Right atrium auricular region (tissue), 2 donors: ENCODE measurements at regions not wholly inside any gene's neighbourhood (a gene's known extent, or its start where the extent isn't known, plus 50 kb on each side); places are given as distances from the start of the nearest gene placed in this dataset.

Experiments used
- DNase-seq: peaks from one replicate; pipeline ENCODE4 v3.0.0-alpha.2; 2019; ENCODE audit warnings: low spot score
- H3K27ac ChIP-seq, 2 donors: fragments of 200-600 bp; sonication (generic); 1 replicate in 1 of 2; 2 replicates in 1 of 2; pipeline ENCODE4 v1.5.1; 2016 to 2019
- H3K27me3 ChIP-seq, 2 donors: fragments of 200-600 bp; sonication (generic); one replicate each; pipeline versions ENCODE4 v1.5.1 to v1.6.0; 2017 to 2019
- H3K36me3 ChIP-seq: fragments of 200-600 bp; sonication (generic); one replicate; pipeline ENCODE4 v1.5.1; 2016
- H3K4me1 ChIP-seq, 2 donors: fragments of 200-600 bp; sonication (generic); one replicate each; pipeline versions ENCODE4 v1.5.1 to v1.6.0; 2017 to 2019
- H3K4me3 ChIP-seq, 2 donors: fragments of 200-600 bp; sonication (generic); 1 replicate in 1 of 2; 2 replicates in 1 of 2; pipeline ENCODE4 v1.5.1; 2017 to 2019; ENCODE audit warnings: mild to moderate bottlenecking in 1 of 2, moderate library complexity in 1 of 2
- H3K9me3 ChIP-seq, 2 donors: fragments of 200-600 bp; sonication (generic); one replicate each; pipeline ENCODE4 v1.5.1; 2019
- CTCF ChIP-seq, 2 donors: fragments of 200-600 bp; sonication (generic); IDR thresholded peaks; one replicate each; pipeline ENCODE4 v1.5.1; 2019; ENCODE audit warnings: antibody characterized with exemption in 2 of 2

DNA sequence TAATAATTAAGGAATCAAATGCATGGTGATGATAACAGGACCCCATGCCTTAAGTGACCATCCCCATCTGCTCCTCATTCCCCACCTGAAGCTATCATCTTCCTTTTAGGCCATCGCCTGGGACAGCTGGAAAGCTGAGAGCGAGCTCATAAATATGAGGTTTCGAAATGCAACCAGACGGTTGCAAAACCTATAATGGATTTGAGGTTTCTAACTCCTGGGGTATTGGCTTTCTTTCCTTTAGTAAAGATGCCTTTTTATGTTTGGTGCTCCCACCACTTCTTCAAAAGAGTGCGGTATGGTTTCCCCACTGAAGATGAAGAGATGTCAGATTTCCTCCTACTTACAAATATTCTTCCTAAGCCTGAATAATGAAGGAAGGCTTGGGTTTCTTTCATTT, 1589.5 kb upstream of the PIK3C3 start:
- Histone ChIP-seq H3K27me3 (no peaks in the 10 kb centered on the region), H3K9me3 (no peaks in the 10 kb centered on the region), H3K4me3 (no peak overlapping the region), H3K4me1 (no peaks in the 10 kb centered on the region), H3K27ac (no peak overlapping the region), H3K36me3 (no peaks in the 10 kb centered on the region)
- no peak for TF ChIP-seq CTCF (IDR thresholded peaks at IDR 0.05)
- no peak for DNase-seq

DNA sequence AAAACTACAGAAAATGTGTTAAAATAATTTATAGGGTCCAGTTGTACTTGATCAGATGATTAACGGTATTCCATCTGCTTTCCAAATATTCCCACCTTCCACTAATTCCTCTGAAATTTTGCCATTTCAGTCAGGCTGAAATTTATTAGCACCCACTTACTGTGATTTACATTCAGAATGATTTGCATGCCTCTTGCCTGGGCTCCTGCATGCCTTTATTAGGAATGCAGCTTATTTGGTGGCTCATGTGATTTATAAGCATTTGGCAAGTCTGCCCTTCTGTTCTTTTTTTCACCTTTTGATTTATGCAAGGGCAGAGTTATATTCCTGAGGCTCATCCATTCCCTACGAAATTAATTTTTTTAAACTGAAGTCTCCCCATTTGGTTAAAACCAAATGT, 1594.5 kb upstream of the PIK3C3 start:
- no peak for DNase-seq
- H3K27me3 ChIP-seq: no peaks in the 10 kb centered on the region
- no peaks in the 10 kb centered on the region for H3K9me3 ChIP-seq
- no peak overlapping the region for H3K27ac ChIP-seq
- no peaks in the 10 kb centered on the region for H3K36me3 ChIP-seq
- no peaks in the 10 kb centered on the region for H3K4me1 ChIP-seq
- no peak overlapping the region for H3K4me3 ChIP-seq
- TF ChIP-seq CTCF (IDR thresholded peaks at IDR 0.05): no peak

- Histone ChIP-seq H3K4me1 (no peaks in the 10 kb centered on the region), H3K27ac (no peak overlapping the region), H3K9me3 (no peaks in the 10 kb centered on the region), H3K36me3 (no peaks in the 10 kb centered on the region), H3K27me3 (no peaks in the 10 kb centered on the region), H3K4me3 (no peak overlapping the region)
- TF ChIP-seq CTCF (IDR thresholded peaks at IDR 0.05): no peak
- no peak for DNase-seq
Observed at GRCh38 chr18:40357536-40357935, 1597.5 kb upstream of the PIK3C3 start.

- no peaks in the 10 kb centered on the region for H3K27me3 ChIP-seq
- H3K9me3 ChIP-seq: no peaks in the 10 kb centered on the region
- no peak for TF ChIP-seq CTCF (IDR thresholded peaks at IDR 0.05)
- no peak overlapping the region for H3K4me3 ChIP-seq
- H3K36me3 ChIP-seq: no peaks in the 10 kb centered on the region
- H3K27ac ChIP-seq: no peak overlapping the region
- no peaks in the 10 kb centered on the region for H3K4me1 ChIP-seq
- no peak for DNase-seq
Observed at GRCh38 chr18:40356168-40356567, 1598.9 kb upstream of the PIK3C3 start.

GRCh38 chr18:40355726-40356125, 1599.3 kb upstream of the PIK3C3 start:
- Histone ChIP-seq H3K9me3 (no peaks in the 10 kb centered on the region), H3K4me1 (no peaks in the 10 kb centered on the region), H3K27ac (no peak overlapping the region), H3K36me3 (no peaks in the 10 kb centered on the region), H3K27me3 (no peaks in the 10 kb centered on the region), H3K4me3 (no peak overlapping the region)
- TF ChIP-seq CTCF (IDR thresholded peaks at IDR 0.05): no peak
- no peak for DNase-seq

GRCh38 chr18:40348196-40348595, 1606.8 kb upstream of the PIK3C3 start:
- H3K9me3 ChIP-seq: no peaks in the 10 kb centered on the region
- no peak for TF ChIP-seq CTCF (IDR thresholded peaks at IDR 0.05)
- no peak overlapping the region for H3K4me3 ChIP-seq
- H3K27me3 ChIP-seq: no peaks in the 10 kb centered on the region
- no peaks in the 10 kb centered on the region for H3K4me1 ChIP-seq
- no peak for DNase-seq
- H3K36me3 ChIP-seq: no peaks in the 10 kb centered on the region
- H3K27ac ChIP-seq: no peak overlapping the region
